PC-9 (cell line): ENCODE measurements at regions not wholly inside any gene's neighbourhood (a gene's known extent, or its start where the extent isn't known, plus 50 kb on each side); places are given as distances from the start of the nearest gene placed in this dataset.

Experiments used
- EZH2 ChIP-seq: fragments of 200-600 bp; sonication (generic); IDR thresholded peaks from 2 replicates; pipeline ENCODE4 v1.8.0; 2017; ENCODE audit warnings: antibody characterized with exemption, low read depth
- TF ChIP-seq, protein P1 (sequence below): fragments of 200-600 bp; sonication (generic); conservative IDR thresholded peaks from 2 replicates; pipeline ENCODE4 v1.6.1; 2017; ENCODE audit warnings: mixed run types, antibody characterized with exemption, mild to moderate bottlenecking, moderate library complexity

- TF ChIP-seq, protein P1, sequence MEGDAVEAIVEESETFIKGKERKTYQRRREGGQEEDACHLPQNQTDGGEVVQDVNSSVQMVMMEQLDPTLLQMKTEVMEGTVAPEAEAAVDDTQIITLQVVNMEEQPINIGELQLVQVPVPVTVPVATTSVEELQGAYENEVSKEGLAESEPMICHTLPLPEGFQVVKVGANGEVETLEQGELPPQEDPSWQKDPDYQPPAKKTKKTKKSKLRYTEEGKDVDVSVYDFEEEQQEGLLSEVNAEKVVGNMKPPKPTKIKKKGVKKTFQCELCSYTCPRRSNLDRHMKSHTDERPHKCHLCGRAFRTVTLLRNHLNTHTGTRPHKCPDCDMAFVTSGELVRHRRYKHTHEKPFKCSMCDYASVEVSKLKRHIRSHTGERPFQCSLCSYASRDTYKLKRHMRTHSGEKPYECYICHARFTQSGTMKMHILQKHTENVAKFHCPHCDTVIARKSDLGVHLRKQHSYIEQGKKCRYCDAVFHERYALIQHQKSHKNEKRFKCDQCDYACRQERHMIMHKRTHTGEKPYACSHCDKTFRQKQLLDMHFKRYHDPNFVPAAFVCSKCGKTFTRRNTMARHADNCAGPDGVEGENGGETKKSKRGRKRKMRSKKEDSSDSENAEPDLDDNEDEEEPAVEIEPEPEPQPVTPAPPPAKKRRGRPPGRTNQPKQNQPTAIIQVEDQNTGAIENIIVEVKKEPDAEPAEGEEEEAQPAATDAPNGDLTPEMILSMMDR = no peak
- no peak for TF ChIP-seq EZH2
Observed at GRCh38 chr2:215567504-215567903, 131.6 kb upstream of the FN1 start.
